Activated T-helper 2 cell treated with anti-CD3 and anti-CD28 coated beads, Interferon-gamma antibody, Interleukin-2, Interleukin-4, amounts not matched to agents 10 μg/mL and 5 μg/mL and 100 μg/mL, durations not matched to agents 14 hours and 24 hours and 36 hours (primary cell): ENCODE measurements at regions not wholly inside any gene's neighbourhood (a gene's known extent, or its start where the extent isn't known, plus 50 kb on each side); places are given as distances from the start of the nearest gene placed in this dataset.
"Not testable (repeated sequence)": the region's sequence is repeated elsewhere in the genome, so short reads cannot be mapped to it uniquely, and the experiment has no call there.

Source experiments
- DNase-seq: peaks from one replicate; pipeline ENCODE4 v3.0.0; 2021; ENCODE audit warnings: low spot score
- H3K27ac Mint-ChIP-seq: one replicate; pipeline ENCODE4 v1.8.0; 2021; ENCODE audit warnings: mixed read lengths
- H3K27me3 Mint-ChIP-seq: one replicate; pipeline ENCODE4 v1.8.0; 2021; ENCODE audit warnings: low read depth, mixed read lengths
- H3K36me3 Mint-ChIP-seq: one replicate; pipeline ENCODE4 v1.8.0; 2021; ENCODE audit warnings: low read depth, mixed read lengths
- H3K4me1 Mint-ChIP-seq: one replicate; pipeline ENCODE4 v1.8.0; 2021; ENCODE audit warnings: low read depth, mixed read lengths
- H3K4me3 Mint-ChIP-seq: one replicate; pipeline ENCODE4 v1.8.0; 2021; ENCODE audit warnings: low read depth, mild to moderate bottlenecking, moderate library complexity, mixed read lengths
- H3K9me3 Mint-ChIP-seq: one replicate; pipeline ENCODE4 v1.8.0; 2021; ENCODE audit warnings: mixed read lengths
- intact Hi-C: fragments of 100-400 bp; cut with micrococcal nuclease; formaldehyde crosslinking; loops from one replicate; pipeline ENCODE4 v1.15.1; 2023

DNA sequence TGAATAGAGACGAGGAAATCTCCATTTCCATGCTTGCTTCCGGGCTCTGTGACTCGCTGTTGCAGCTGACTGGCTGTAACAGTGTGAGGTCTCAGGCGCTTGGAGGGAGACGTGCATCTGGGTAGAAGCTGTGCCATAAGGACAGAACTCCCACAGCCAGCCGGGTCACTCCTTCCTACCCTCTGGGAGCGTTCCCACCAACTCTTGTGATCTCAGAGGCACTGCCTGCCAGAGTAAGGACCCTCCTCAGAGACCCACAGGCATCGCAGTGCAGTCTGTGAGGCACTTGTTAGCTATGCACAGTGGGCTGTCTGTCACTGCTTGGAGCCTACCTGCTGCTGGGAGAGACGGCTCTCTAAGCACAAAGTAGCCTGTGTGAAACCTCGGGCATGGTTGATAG is 203.4 kb upstream of the SEMA6A start:
- intact Hi-C loops = no loop called here

DNA sequence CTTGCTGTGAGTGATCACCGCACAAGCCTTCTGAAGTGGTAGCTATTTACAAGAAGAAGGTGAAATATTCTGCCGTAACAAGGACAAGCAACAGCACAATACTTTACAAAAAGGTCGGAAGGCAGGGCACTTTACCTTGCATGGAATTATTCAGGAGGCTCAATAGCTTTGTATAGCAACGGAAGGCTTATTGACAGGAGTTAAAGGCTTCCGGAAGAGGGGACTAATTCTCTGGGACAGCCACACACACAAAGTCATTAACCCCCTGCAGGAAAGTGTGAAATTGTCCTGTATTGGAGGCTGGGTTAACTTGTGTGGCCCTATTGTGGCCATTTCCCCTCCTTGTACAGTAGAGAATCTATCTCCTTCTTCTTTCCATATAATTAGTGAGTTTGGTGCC is 199.3 kb upstream of the SEMA6A start:
- Mint-ChIP-seq H3K27me3 (no peaks in the 10 kb centered on the region), H3K27ac (no peak overlapping the region), H3K4me1 (no peaks in the 10 kb centered on the region), H3K9me3 (no peaks in the 10 kb centered on the region), H3K36me3 (no peaks in the 10 kb centered on the region), H3K4me3 (no peak overlapping the region)
- no peak for DNase-seq
- intact Hi-C loops = no loop called here

More for the DNA sequence above, 203.4 kb upstream of the SEMA6A start:
- H3K27me3 Mint-ChIP-seq = no peaks in the 10 kb centered on the region
- no peak for DNase-seq
- no peaks in the 10 kb centered on the region for H3K9me3 Mint-ChIP-seq
- H3K36me3 Mint-ChIP-seq = no peaks in the 10 kb centered on the region
- no peak overlapping the region for H3K4me3 Mint-ChIP-seq
- H3K27ac Mint-ChIP-seq = no peak overlapping the region
- H3K4me1 Mint-ChIP-seq = no peaks in the 10 kb centered on the region

DNA sequence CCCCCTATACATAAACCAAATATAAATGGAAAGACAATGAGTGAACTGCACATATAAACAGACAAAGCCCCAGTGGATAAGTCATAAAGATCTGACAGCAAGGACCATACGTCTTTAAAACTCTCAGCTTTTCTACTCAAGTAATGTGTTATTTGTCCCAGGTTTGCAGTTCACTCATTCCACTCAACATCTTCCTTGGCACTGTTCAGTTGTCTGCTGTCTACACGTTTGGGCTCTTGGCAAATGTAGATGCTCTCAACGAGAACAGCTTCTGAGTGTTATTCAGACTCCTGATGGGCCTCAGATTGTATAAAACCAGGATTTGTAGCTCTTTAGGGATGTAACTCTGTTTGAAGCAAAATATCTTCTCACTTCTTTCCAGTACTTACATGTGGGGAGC is 198.2 kb upstream of the SEMA6A start:
- Mint-ChIP-seq H3K27me3 (no peaks in the 10 kb centered on the region), H3K4me3 (no peak overlapping the region)

DNA sequence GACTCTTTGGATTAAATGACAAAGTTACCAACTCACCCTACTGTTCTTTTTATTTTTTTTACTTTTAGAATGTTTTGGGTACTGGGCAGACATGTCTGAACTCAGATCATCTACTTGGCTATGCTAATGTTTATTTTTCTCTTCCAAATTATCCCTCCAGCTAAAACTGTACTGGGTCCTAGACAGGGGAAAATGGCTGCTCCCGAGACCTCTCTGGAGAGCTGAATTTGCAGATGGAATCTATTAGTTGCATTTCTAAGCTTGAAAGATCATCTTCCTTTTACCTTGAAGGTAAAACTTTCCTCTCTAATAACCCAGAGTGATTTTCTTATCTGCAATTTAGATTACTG is 197.5 kb upstream of the SEMA6A start:
- H3K27ac Mint-ChIP-seq = no peak overlapping the region
- H3K27me3 Mint-ChIP-seq = no peaks in the 10 kb centered on the region
- H3K36me3 Mint-ChIP-seq = no peaks in the 10 kb centered on the region
- H3K4me3 Mint-ChIP-seq = no peak overlapping the region
- intact Hi-C loops = no loop called here
- H3K4me1 Mint-ChIP-seq = no peaks in the 10 kb centered on the region
- H3K9me3 Mint-ChIP-seq = no peaks in the 10 kb centered on the region
- no peak for DNase-seq

More for the DNA sequence above, 198.2 kb upstream of the SEMA6A start:
- Mint-ChIP-seq H3K36me3 (no peaks in the 10 kb centered on the region), H3K9me3 (no peaks in the 10 kb centered on the region), H3K4me1 (no peaks in the 10 kb centered on the region), H3K27ac (no peak overlapping the region)
- no peak for DNase-seq
- intact Hi-C loops = no loop called here

DNA sequence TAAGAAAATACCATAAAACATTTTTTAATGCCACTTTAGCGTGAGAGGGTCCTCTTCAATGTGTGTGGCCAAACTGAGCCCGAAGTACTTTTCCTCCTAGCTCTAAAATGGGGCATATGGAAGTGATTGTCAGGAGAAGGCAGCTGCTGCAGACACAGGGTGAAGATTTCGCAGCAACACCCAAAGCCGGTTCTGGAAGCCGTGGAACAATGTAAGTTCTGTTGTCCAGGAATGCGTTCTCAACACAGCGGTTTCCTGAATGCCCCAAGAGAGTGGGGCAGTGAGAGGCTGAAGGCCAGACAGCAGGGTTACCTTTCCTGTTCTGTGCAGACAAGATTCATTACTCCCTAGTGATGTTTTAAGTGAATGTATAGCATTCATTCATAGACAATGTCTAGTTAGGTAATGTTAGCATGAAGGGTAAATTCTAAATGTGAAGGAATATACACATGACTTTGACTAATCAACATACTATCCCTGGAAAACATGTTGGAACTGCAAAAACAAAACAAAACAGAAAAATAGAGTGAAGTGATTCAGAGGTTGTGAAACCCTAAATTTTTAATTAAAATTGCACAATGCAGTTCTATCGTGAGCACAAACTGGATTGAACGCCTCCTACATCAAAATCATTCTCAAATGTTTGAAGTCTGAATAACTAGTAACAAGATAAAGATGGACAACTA is 197.0 kb upstream of the SEMA6A start:
- Mint-ChIP-seq H3K9me3 (no peaks in the 10 kb centered on the region), H3K27me3 (no peaks in the 10 kb centered on the region), H3K36me3 (no peaks in the 10 kb centered on the region), H3K27ac (no peak overlapping the region), H3K4me3 (no peak overlapping the region), H3K4me1 (no peaks in the 10 kb centered on the region)
- DNase-seq = no peak
- intact Hi-C loops = no loop called here

DNA sequence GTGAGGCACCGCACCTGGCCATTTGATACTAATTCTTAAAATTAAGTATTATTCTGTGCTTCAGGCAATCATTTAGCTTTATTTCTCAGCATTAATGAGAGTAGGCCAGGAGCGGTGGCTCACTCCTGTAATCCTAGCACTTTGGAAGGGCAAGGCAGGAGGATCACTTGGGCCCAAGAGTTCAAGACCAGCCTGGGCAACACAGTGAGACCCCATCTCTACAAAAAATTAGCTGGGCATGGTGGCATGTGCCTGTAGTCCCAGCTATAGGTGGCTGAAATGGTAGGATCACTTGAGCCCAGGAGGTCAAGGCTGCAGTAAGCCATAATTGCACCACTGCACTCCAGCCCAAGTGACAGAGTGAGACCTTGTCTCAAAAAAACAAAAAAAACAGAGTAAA is 195.3 kb upstream of the SEMA6A start:
- intact Hi-C loops, DNase-seq, H3K27me3 Mint-ChIP-seq, H3K36me3 Mint-ChIP-seq, H3K27ac Mint-ChIP-seq, H3K4me3 Mint-ChIP-seq, H3K9me3 Mint-ChIP-seq, H3K4me1 Mint-ChIP-seq: not testable (repeated sequence)

DNA sequence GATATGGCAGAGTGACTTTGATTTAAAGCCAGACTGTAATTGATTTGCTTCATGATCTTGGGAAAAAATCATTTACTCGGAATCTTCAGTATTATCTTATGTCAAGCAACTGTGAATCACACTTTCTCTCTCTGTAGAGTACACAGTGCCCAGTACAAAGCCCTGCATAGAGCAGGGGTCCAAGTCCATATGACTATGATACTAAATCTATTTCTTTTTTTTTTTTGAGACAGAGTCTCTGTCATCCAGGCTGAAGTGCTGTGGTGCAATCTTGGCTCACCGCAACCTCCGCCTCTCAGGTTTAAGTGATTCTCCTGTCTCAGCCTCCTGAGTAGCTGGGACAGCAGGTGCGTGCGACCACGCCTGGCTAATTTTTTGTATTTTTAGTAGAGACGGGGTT is 194.8 kb upstream of the SEMA6A start:
- H3K36me3 Mint-ChIP-seq = no peaks in the 10 kb centered on the region
- no peak for DNase-seq
- intact Hi-C loops = no loop called here
- no peak overlapping the region for H3K27ac Mint-ChIP-seq
- H3K4me3 Mint-ChIP-seq = no peak overlapping the region
- no peaks in the 10 kb centered on the region for H3K4me1 Mint-ChIP-seq
- no peaks in the 10 kb centered on the region for H3K27me3 Mint-ChIP-seq
- no peaks in the 10 kb centered on the region for H3K9me3 Mint-ChIP-seq

DNA sequence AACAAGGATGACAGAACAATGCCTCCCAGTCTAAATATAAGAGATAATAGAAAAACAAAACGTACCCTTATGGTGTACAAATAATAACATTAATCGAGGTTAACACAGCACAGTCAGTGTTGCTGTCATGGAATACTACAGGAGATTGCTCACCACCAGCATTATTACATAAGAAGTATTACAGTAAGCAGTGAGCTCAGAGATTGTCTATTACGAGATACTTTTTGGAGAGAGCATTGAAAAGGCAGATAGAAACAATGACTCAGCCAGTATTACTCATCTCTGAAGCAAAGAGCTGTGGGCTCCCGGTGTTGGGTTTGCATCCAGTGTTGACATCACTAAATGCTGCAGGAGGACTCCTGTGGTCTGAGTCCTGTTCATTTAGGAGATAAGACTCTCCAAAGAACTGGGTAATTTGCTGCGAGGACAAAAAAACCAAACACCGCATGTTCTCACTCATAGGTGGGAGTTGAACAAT is 191.9 kb upstream of the SEMA6A start:
- no peaks in the 10 kb centered on the region for H3K4me1 Mint-ChIP-seq
- no peak overlapping the region for H3K27ac Mint-ChIP-seq
- H3K36me3 Mint-ChIP-seq = no peaks in the 10 kb centered on the region
- H3K9me3 Mint-ChIP-seq = no peaks in the 10 kb centered on the region
- intact Hi-C loops = no loop called here
- no peaks in the 10 kb centered on the region for H3K27me3 Mint-ChIP-seq
- no peak for DNase-seq
- H3K4me3 Mint-ChIP-seq = no peak overlapping the region

DNA sequence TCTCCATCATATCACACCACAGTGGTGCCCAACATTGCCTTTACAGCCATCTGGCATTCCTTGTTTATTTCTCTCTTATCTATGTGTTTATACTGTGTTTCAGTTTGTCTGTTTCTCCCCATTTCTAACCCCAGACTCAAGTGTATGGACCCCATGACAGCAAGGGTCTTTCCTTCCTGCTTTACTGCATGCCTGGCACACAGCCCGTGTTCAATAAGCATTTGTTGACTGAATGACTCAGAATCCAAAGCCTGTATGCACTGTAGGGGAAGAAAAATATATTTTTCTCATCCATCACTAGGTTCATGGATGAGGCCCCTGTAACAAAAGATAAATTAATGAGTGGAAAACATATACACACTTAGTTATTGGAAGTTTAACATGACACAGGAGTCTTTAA is 190.8 kb upstream of the SEMA6A start:
- H3K27me3 Mint-ChIP-seq = no peaks in the 10 kb centered on the region
- no peak overlapping the region for H3K4me3 Mint-ChIP-seq
- intact Hi-C loops = no loop called here
- H3K27ac Mint-ChIP-seq = no peak overlapping the region
- DNase-seq = no peak
- no peaks in the 10 kb centered on the region for H3K4me1 Mint-ChIP-seq
- no peaks in the 10 kb centered on the region for H3K36me3 Mint-ChIP-seq
- no peaks in the 10 kb centered on the region for H3K9me3 Mint-ChIP-seq

DNA sequence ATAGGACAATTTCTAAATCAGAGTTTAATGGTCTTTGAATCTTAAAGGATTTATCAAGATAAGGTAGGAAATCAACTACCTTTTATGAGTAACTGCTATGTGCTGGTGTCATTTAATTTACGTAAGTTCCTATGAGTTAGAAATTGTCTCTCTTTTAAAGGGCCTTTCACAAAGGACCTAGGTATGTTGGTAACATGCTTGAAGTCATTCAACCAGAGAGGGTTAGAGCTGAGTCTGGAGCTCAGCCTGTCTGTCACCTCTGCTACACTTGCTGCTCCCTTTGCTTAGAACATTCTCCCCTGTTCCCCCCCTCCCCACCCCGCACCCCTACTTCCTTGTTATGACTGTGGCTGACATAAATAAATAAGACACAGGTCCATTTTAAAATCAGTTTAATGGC is 190.3 kb upstream of the SEMA6A start:
- Mint-ChIP-seq H3K36me3 (no peaks in the 10 kb centered on the region), H3K4me3 (no peak overlapping the region), H3K4me1 (no peaks in the 10 kb centered on the region), H3K9me3 (no peaks in the 10 kb centered on the region), H3K27ac (no peak overlapping the region), H3K27me3 (no peaks in the 10 kb centered on the region)
- intact Hi-C loops = no loop called here
- DNase-seq = no peak

DNA sequence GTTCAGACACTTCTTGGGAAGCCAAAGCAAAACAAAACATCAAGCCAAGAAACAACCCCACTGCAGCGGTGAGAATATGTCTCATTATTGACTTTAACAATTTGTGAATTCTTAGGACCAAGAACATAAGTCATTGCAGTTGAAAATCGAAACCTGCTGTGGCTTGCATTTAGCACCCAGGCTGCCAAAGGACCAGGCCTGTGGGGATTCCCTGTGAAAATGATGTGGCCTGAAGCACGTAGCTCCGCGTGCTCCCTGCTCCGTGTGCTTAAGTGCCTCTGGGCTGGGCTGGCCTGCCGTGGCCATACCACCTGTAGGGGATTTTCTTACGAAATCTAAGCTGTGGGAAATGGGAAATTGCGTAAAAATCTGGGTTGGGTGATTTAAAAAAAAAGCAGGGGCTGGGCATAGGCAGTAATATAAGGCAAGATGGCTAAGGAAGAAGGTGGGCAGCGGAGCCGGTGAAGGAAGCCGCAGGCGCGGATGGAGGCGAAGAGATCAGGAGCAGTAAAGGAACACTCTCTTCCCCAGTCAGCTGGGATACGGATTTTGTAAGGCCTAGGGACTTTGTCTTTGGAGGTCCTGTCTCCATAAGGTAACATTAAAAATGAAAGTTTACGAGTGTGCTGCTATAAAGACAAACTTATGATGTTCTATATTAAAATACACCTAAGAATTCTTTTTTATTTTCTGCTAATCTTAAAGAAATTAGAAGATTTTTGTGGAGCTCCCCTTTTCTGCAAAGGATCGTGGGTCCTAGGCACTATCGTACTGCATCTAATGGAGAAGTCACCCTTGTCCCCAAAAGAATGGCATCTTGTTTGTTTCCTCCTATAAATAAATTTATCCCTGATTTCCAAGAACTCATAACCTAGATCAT is 189.6 kb upstream of the SEMA6A start:
- no peak overlapping the region for H3K4me3 Mint-ChIP-seq
- no peaks in the 10 kb centered on the region for H3K27me3 Mint-ChIP-seq
- H3K36me3 Mint-ChIP-seq = no peaks in the 10 kb centered on the region
- no peaks in the 10 kb centered on the region for H3K9me3 Mint-ChIP-seq
- no peak for DNase-seq
- no peaks in the 10 kb centered on the region for H3K4me1 Mint-ChIP-seq
- intact Hi-C loops = no loop called here
- H3K27ac Mint-ChIP-seq = no peak overlapping the region

DNA sequence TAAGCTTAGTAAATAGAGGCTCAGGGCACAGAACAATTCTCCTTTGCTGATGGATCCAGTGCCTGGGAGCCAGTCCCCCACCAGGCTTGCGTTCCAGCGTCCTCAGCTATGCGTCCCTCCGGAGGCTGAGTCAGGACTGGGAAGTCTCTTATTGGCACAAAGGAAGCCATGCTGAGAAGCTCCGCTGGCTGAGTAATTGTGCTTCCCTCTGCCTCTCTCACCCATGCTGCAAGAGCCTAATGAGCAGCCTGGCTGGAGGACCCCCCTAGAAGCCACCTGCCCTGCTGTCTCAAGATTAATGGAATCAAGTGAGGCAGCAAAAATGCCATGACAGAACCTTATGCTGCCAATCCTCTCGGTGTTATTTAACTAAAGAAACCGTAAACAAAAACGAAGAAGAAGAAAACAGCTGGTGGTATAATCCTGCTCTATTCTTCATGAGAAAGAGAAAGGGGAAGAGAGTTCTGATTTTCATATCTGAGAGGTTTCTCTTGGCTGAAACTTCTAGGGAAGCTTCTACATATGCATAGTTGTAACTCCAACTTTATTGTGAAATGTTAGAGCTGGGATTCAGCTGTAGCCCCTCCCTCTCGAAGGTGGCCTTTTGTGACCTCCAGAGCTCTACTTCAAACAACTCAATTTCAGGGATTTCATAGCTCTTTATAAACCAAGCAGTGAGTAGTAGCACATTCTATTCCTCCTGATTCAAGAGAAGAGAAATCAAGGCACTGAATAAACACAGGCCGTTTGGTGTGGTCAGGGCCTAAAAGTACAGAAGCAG is 185.4 kb upstream of the SEMA6A start:
- H3K36me3 Mint-ChIP-seq = no peaks in the 10 kb centered on the region
- no peak overlapping the region for H3K27ac Mint-ChIP-seq
- H3K9me3 Mint-ChIP-seq = no peaks in the 10 kb centered on the region
- no peak for DNase-seq
- no peaks in the 10 kb centered on the region for H3K27me3 Mint-ChIP-seq
- no peak overlapping the region for H3K4me3 Mint-ChIP-seq
- H3K4me1 Mint-ChIP-seq = no peaks in the 10 kb centered on the region
- intact Hi-C loops = no loop called here

DNA sequence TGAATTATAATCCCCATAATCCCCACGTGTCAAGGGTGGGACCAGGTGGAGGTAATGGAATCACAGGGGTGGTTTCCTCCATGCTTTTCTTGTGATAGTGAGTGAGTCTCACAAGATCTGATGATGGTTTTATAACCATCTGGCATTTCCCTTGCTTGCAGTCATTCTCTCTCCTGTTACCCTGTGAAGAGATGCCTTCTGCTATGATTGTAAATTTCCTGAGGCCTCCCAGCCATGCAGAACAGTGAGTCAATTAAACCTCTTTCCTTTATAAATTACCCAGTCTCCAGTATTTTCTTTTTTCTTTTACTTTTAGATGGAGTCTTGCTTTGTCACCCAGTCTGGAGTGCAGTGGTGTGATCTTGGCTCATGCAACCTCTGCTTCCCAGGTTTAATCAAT is 182.7 kb upstream of the SEMA6A start:
- Mint-ChIP-seq H3K9me3 (no peaks in the 10 kb centered on the region), H3K27me3 (no peaks in the 10 kb centered on the region), H3K36me3 (no peaks in the 10 kb centered on the region), H3K4me1 (no peaks in the 10 kb centered on the region), H3K4me3 (no peak overlapping the region), H3K27ac (no peak overlapping the region)
- intact Hi-C loops = no loop called here
- DNase-seq = no peak
